ENCODE measurements at regions not wholly inside any gene's neighbourhood (a gene's known extent, or its start where the extent isn't known, plus 50 kb on each side); places are given as distances from the start of the nearest gene placed in this dataset.

GRCh38 chr18:55166260-55166598 lies 207.0 kb upstream of the CCDC68 start:
- no peak for TF ChIP-seq SNAI2 (CRISPR knock-in tag; IDR thresholded peaks at IDR 0.05)
- TF ChIP-seq ZNF70 (CRISPR knock-in tag; IDR thresholded peaks at IDR 0.05), result no peak
- no peak for TF ChIP-seq CREB5 (CRISPR knock-in tag; IDR thresholded peaks at IDR 0.05; ENCODE audit: low read depth)
- no peak for TF ChIP-seq PATZ1 (CRISPR knock-in tag; IDR thresholded peaks at IDR 0.05; ENCODE audit: borderline replicate concordance)
- TF ChIP-seq BACH2 (CRISPR knock-in tag; IDR thresholded peaks at IDR 0.05; ENCODE audit: borderline replicate concordance), result no peak
- TF ChIP-seq TOX (CRISPR knock-in tag; IDR thresholded peaks at IDR 0.05; ENCODE audit: borderline replicate concordance), result no peak
- ATAC-seq, result no peak

GRCh38 chr18:55163550-55163949 lies 204.3 kb upstream of the CCDC68 start:
- no peak for ATAC-seq
- TF ChIP-seq SNAI2 (CRISPR knock-in tag; IDR thresholded peaks at IDR 0.05) (no peak), CSRNP3 (CRISPR knock-in tag; IDR thresholded peaks at IDR 0.05) (no peak), GLIS3 (CRISPR knock-in tag; IDR thresholded peaks at IDR 0.05) (no peak), ISL1 (CRISPR knock-in tag; IDR thresholded peaks at IDR 0.05) (no peak), CREB5 (CRISPR knock-in tag; IDR thresholded peaks at IDR 0.05; ENCODE audit: low read depth) (no peak)

- TF ChIP-seq ZNF70 (CRISPR knock-in tag; IDR thresholded peaks at IDR 0.05) (no peak), CSDC2 (CRISPR knock-in tag; IDR thresholded peaks at IDR 0.05) (no peak), CSRNP3 (CRISPR knock-in tag; IDR thresholded peaks at IDR 0.05) (no peak)
- ATAC-seq, result no peak
Measured at GRCh38 chr18:55161916-55162315, 202.7 kb upstream of the CCDC68 start.

- no peak for ATAC-seq
- TF ChIP-seq BACH2 (CRISPR knock-in tag; IDR thresholded peaks at IDR 0.05; ENCODE audit: borderline replicate concordance) (no peak), ZNF70 (CRISPR knock-in tag; IDR thresholded peaks at IDR 0.05) (no peak), CSRNP3 (CRISPR knock-in tag; IDR thresholded peaks at IDR 0.05) (no peak), PPARA (CRISPR knock-in tag; IDR thresholded peaks at IDR 0.05; ENCODE audit: borderline replicate concordance) (no peak), ESRRG (CRISPR knock-in tag; IDR thresholded peaks at IDR 0.05) (no peak), RARB (CRISPR knock-in tag; IDR thresholded peaks at IDR 0.05) (no peak)
Measured at GRCh38 chr18:55159027-55159426, 199.8 kb upstream of the CCDC68 start.

GRCh38 chr18:55158570-55158969 lies 199.3 kb upstream of the CCDC68 start:
- no peak for TF ChIP-seq ISL1 (CRISPR knock-in tag; IDR thresholded peaks at IDR 0.05)
- TF ChIP-seq ARNTL (CRISPR knock-in tag; IDR thresholded peaks at IDR 0.05; ENCODE audit: borderline replicate concordance, low read depth), result no peak
- no peak for ATAC-seq

- no peak for ATAC-seq
- TF ChIP-seq ZFP3 (CRISPR knock-in tag; IDR thresholded peaks at IDR 0.05) (no peak), TSHZ2 (CRISPR knock-in tag; IDR thresholded peaks at IDR 0.05) (no peak), ZC3H10 (CRISPR knock-in tag; IDR thresholded peaks at IDR 0.05) (no peak), BACH2 (CRISPR knock-in tag; IDR thresholded peaks at IDR 0.05; ENCODE audit: borderline replicate concordance) (no peak), PATZ1 (CRISPR knock-in tag; IDR thresholded peaks at IDR 0.05; ENCODE audit: borderline replicate concordance) (no peak), OSR1 (CRISPR knock-in tag; IDR thresholded peaks at IDR 0.05) (no peak), RARB (CRISPR knock-in tag; IDR thresholded peaks at IDR 0.05) (no peak), ZNF565 (CRISPR knock-in tag; conservative IDR thresholded peaks at IDR 0.05; ENCODE audit: low read depth) (no peak), CSDC2 (CRISPR knock-in tag; IDR thresholded peaks at IDR 0.05) (no peak)
Measured at GRCh38 chr18:55153346-55153745, 194.1 kb upstream of the CCDC68 start.
